Mesenchymal stem cell (in vitro differentiated cells and primary cell): ENCODE measurements at regions not wholly inside any gene's neighbourhood (a gene's known extent, or its start where the extent isn't known, plus 50 kb on each side); places are given as distances from the start of the nearest gene placed in this dataset.
"Not testable (repeated sequence)": the region's sequence is repeated elsewhere in the genome, so short reads cannot be mapped to it uniquely, and the experiment has no call there.

Experiments
- DNase-seq: peaks from one replicate; pipeline ENCODE4 v3.0.0-alpha.2; 2013
- H2AFZ ChIP-seq: one replicate; pipeline ENCODE4 v1.6.1; 2013; ENCODE audit warnings: low read depth, mild to moderate bottlenecking, control low read depth, inconsistent platforms, low read length, moderate library complexity
- H2AK5ac ChIP-seq: 2 replicates; pipeline ENCODE4 v1.6.1; 2013; ENCODE audit warnings: low read length, moderate library complexity, mild to moderate bottlenecking, inconsistent platforms; ENCODE audit not compliant: severe bottlenecking
- H2BK120ac ChIP-seq: one replicate; pipeline ENCODE4 v1.6.1; 2013; ENCODE audit warnings: low read depth, mild to moderate bottlenecking, inconsistent platforms, low read length, moderate library complexity
- H2BK12ac ChIP-seq, 2 experiments: one replicate each; pipeline ENCODE4 v1.6.1; 2013; ENCODE audit warnings: inconsistent platforms in 2 of 2, low read length in 2 of 2, mild to moderate bottlenecking in 2 of 2, moderate library complexity in 2 of 2, control low read depth in 1 of 2
- H2BK15ac ChIP-seq: one replicate; pipeline ENCODE4 v1.6.1; 2013; ENCODE audit warnings: mild to moderate bottlenecking, low read depth, inconsistent platforms; ENCODE audit not compliant: poor library complexity, severe bottlenecking
- H2BK5ac ChIP-seq: 2 replicates; pipeline ENCODE4 v1.6.1; 2013; ENCODE audit warnings: low read depth, mild to moderate bottlenecking, low read length, control low read depth, inconsistent platforms; ENCODE audit not compliant: poor library complexity, severe bottlenecking
- H3K14ac ChIP-seq, 2 experiments: one replicate each; pipeline ENCODE4 v1.6.1; 2013; ENCODE audit warnings: inconsistent platforms in 2 of 2, low read length in 2 of 2, control low read depth in 1 of 2, mild to moderate bottlenecking in 1 of 2, moderate library complexity in 1 of 2
- H3K18ac ChIP-seq, 2 experiments: one replicate each; pipeline ENCODE4 v1.6.1; 2013; ENCODE audit warnings: inconsistent platforms in 2 of 2, low read length in 2 of 2, control low read depth in 1 of 2, low read depth in 1 of 2, mild to moderate bottlenecking in 1 of 2
- H3K23ac ChIP-seq, 2 experiments: one replicate each; pipeline ENCODE4 v1.6.1; 2013; ENCODE audit warnings: inconsistent platforms in 2 of 2, low read length in 2 of 2, mild to moderate bottlenecking in 2 of 2, moderate library complexity in 2 of 2, control low read depth in 1 of 2
- H3K27ac ChIP-seq: 2 replicates; pipeline ENCODE4 v1.5.1; 2013; ENCODE audit warnings: mild to moderate bottlenecking, moderate library complexity, low read length, control low read depth, inconsistent platforms; ENCODE audit not compliant: poor library complexity, severe bottlenecking
- H3K27me3 ChIP-seq, 2 experiments: 2 replicates each; pipeline versions ENCODE4 v1.6.1 to v1.7.0; 2013; ENCODE audit warnings: low read length in 2 of 2, mild to moderate bottlenecking in 2 of 2, moderate library complexity in 2 of 2, control low read depth in 1 of 2, inconsistent platforms in 1 of 2; ENCODE audit not compliant: control insufficient read depth in 1 of 2, insufficient read depth in 1 of 2
- H3K36me3 ChIP-seq, 2 experiments: 2 replicates each; pipeline versions ENCODE4 v1.6.1 to v1.7.0; 2013; ENCODE audit warnings: low read length in 2 of 2, control low read depth in 1 of 2, inconsistent platforms in 1 of 2, low read depth in 1 of 2, mild to moderate bottlenecking in 1 of 2; ENCODE audit not compliant: insufficient read depth in 2 of 2, control insufficient read depth in 1 of 2
- H3K4ac ChIP-seq, 2 experiments: one replicate each; pipeline ENCODE4 v1.6.1; 2013; ENCODE audit warnings: inconsistent platforms in 2 of 2, low read length in 2 of 2, mild to moderate bottlenecking in 2 of 2, moderate library complexity in 2 of 2, control low read depth in 1 of 2, low read depth in 1 of 2
- H3K4me1 ChIP-seq: 2 replicates; pipeline ENCODE4 v1.6.1; 2013; ENCODE audit warnings: low read depth, low read length, control low read depth; ENCODE audit not compliant: control insufficient read depth, insufficient read depth
- H3K4me2 ChIP-seq: 2 replicates; pipeline ENCODE4 v1.6.1; 2013; ENCODE audit warnings: low read length, mild to moderate bottlenecking, inconsistent platforms; ENCODE audit not compliant: poor library complexity, severe bottlenecking
- H3K4me3 ChIP-seq, 2 experiments: 2 replicates each; pipeline versions ENCODE4 v1.5.1 to v1.7.0; 2013; ENCODE audit warnings: low read length in 2 of 2, mild to moderate bottlenecking in 2 of 2, control low read depth in 1 of 2, low read depth in 1 of 2; ENCODE audit not compliant: insufficient read depth in 1 of 2
- H3K79me1 ChIP-seq: replicated peaks from 2 replicates; pipeline ENCODE4 v1.6.1; 2013; ENCODE audit warnings: mild to moderate bottlenecking, control low read depth, low read length, inconsistent platforms; ENCODE audit not compliant: poor library complexity, severe bottlenecking
- H3K9ac ChIP-seq: 2 replicates; pipeline ENCODE4 v1.7.0; 2013; ENCODE audit warnings: mild to moderate bottlenecking, low read length, moderate library complexity
- H3K9me3 ChIP-seq: 2 replicates; pipeline ENCODE4 v1.7.0; 2013; ENCODE audit warnings: mild to moderate bottlenecking, low read length; ENCODE audit not compliant: control insufficient read depth
- H4K8ac ChIP-seq: one replicate; pipeline ENCODE4 v1.6.1; 2013; ENCODE audit warnings: inconsistent platforms, mild to moderate bottlenecking, low read length, moderate library complexity
- H4K91ac ChIP-seq: one replicate; pipeline ENCODE4 v1.6.1; 2013; ENCODE audit warnings: mild to moderate bottlenecking, low read length, inconsistent platforms
- WGBS: methylation state at CpG from one replicate; pipeline ENCODE4 v1.1.7; 2013; ENCODE audit warnings: mixed read lengths; 5-methylcytosine and 5-hydroxymethylcytosine counted together

DNA sequence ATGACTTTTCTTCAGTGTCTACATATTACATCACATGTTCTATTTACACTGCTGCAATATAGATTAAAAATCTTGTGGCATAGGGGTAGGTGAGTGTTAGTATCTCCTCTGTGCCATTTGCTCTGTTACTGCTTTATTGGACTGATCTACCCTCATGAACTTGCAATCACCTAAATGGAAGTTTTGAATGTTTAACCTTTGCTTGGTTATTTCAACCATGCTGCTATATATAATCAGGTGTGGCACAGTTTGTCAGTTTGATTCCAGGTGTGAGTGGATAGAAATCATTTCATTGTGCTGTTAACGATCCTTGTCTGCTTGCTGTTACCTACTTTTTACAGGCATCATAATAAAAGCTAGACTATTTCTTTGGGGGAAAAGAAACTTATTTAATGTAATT is 157.1 kb upstream of the APOOL start:
- H3K4me3 ChIP-seq, H3K4me1 ChIP-seq, H3K14ac ChIP-seq, H3K4me2 ChIP-seq, H3K36me3 ChIP-seq, H3K27ac ChIP-seq, DNase-seq, H2AFZ ChIP-seq, H2BK15ac ChIP-seq, H4K8ac ChIP-seq, H3K18ac ChIP-seq, H2BK5ac ChIP-seq, H3K79me1 ChIP-seq, H2BK120ac ChIP-seq, H3K4ac ChIP-seq, H3K9ac ChIP-seq, H3K23ac ChIP-seq, H4K91ac ChIP-seq, H2BK12ac ChIP-seq, H3K27me3 ChIP-seq, H2AK5ac ChIP-seq: not testable (repeated sequence)
- H3K9me3 ChIP-seq = peaks cover 19% of the 10 kb centered on the region
- no CpG with 5 or more reads among the region's 1 CpG for WGBS

DNA sequence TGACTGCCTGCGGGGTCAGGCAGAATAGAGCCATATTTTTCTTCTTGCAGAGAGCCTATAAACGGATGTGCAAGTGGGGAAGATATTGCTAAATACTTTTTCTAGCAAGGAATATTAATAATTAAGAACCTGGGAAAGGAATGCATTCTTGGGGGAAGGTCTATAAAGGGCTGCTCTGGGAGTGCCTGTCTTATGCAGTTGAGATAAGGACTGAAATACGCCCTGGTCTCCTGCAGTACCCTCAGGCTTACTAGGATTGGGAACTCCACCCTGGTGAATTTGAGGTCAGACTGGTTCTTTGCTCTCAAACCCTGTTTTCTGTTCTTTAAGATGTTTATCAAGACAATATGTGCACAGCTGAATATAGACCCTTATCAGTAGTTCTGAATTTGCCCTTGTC is 152.5 kb upstream of the APOOL start:
- not testable (repeated sequence) for H3K4me1 ChIP-seq, H2AK5ac ChIP-seq, H3K36me3 ChIP-seq, H3K23ac ChIP-seq, H2BK5ac ChIP-seq, H2BK120ac ChIP-seq, H2AFZ ChIP-seq, H4K91ac ChIP-seq, H3K27ac ChIP-seq, H3K27me3 ChIP-seq, H3K4me2 ChIP-seq, DNase-seq, H2BK15ac ChIP-seq, H2BK12ac ChIP-seq, H3K4ac ChIP-seq, H3K79me1 ChIP-seq, H4K8ac ChIP-seq, H3K14ac ChIP-seq, H3K18ac ChIP-seq, H3K4me3 ChIP-seq, H3K9ac ChIP-seq
- H3K9me3 ChIP-seq = peaks cover 24% of the 10 kb centered on the region
- 71% methylated on average over 2 of the region's 3 CpGs for WGBS

DNA sequence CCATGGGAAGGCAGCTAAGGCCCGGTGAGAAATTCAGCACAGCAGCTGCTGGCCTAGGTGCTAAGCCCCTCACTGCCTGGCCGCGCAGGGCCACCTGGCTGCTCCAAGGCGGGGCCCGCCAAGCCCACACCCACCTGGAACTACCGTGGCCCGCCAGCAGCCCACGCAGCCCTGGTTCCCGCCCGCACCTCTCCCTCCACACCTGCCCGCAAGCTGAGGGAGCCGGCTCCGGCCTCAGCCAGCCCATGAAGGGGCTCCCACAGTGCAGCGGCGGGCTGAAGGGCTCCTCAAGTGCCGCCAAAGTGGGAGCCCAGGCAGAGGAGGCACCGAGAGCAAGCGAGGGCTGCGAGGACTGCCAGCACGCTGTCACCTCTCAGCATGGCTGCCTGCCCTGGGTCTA is 146.9 kb upstream of the APOOL start:
- not testable (repeated sequence) for H4K91ac ChIP-seq, H4K8ac ChIP-seq, H3K9me3 ChIP-seq, H3K4me1 ChIP-seq, H3K18ac ChIP-seq, H3K9ac ChIP-seq, H3K14ac ChIP-seq, H2BK5ac ChIP-seq, H3K4ac ChIP-seq, H2BK120ac ChIP-seq, H3K4me2 ChIP-seq, H3K27ac ChIP-seq, H2AFZ ChIP-seq, H2BK12ac ChIP-seq, H3K79me1 ChIP-seq, H3K4me3 ChIP-seq, H3K23ac ChIP-seq, DNase-seq, H2BK15ac ChIP-seq, H3K27me3 ChIP-seq, H2AK5ac ChIP-seq, H3K36me3 ChIP-seq
- 93% methylated on average over 14 of the region's 20 CpGs for WGBS

- not testable (repeated sequence) for H3K27me3 ChIP-seq, H4K8ac ChIP-seq, H3K14ac ChIP-seq, H3K79me1 ChIP-seq, H3K23ac ChIP-seq, H3K27ac ChIP-seq, H2AK5ac ChIP-seq, H3K9ac ChIP-seq, DNase-seq, H3K18ac ChIP-seq, H3K4ac ChIP-seq, H2BK120ac ChIP-seq, H4K91ac ChIP-seq, H3K4me2 ChIP-seq, H3K4me1 ChIP-seq, H3K4me3 ChIP-seq, H3K36me3 ChIP-seq, H2BK15ac ChIP-seq, H2AFZ ChIP-seq, H3K9me3 ChIP-seq, H2BK5ac ChIP-seq, H2BK12ac ChIP-seq
- WGBS = no CpG with 5 or more reads among the region's 2 CpGs
These were observed 144.9 kb upstream of the APOOL start for GRCh38 chrX:84858771-84859170.
